ENCODE measurements at regions not wholly inside any gene's neighbourhood (a gene's known extent, or its start where the extent isn't known, plus 50 kb on each side); places are given as distances from the start of the nearest gene placed in this dataset.

DNA sequence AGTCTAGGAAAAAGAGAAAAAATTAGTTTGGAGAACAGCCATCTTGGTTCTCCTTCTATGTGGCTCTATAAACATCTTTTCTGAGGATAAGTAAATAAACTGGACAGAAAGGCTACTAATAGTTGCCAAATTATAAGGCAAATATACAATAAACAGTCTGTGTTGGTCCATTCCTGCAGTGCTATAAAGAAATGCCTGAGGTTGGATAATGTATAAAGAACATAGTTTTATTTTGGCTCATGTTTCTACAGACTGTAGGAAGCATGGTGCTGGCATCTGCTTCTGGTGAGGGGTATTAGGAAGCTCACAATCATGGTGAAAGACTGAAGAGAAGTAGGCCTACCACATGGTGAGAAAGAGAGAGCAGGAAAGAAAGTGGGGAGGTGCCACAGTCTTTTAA lies 209.7 kb downstream of the MACC1 start:
- no peak for DNase-seq (ENCODE audit: low spot score in 2 of 2)
- Histone ChIP-seq H3K9me3 (no peaks in the 10 kb centered on the region), H3K36me3 (replicated peaks) (no peaks in the 10 kb centered on the region), H3K4me3 (no peak overlapping the region), H3K4me1 (no peaks in the 10 kb centered on the region), H3K27me3 (ENCODE audit: low read depth) (no peaks in the 10 kb centered on the region)
- in situ Hi-C loops (cut with MboI; ENCODE audit: low sequenced_read_pairs): no loop called here

GRCh38 chr7:20005081-20005480 lies 212.1 kb downstream of the MACC1 start:
- Histone ChIP-seq H3K9me3 (no peaks in the 10 kb centered on the region), H3K4me3 (no peak overlapping the region), H3K36me3 (replicated peaks) (no peaks in the 10 kb centered on the region), H3K4me1 (no peaks in the 10 kb centered on the region), H3K27me3 (ENCODE audit: low read depth) (no peaks in the 10 kb centered on the region)
- in situ Hi-C loops (cut with MboI; ENCODE audit: low sequenced_read_pairs): no loop called here
- no peak for DNase-seq (ENCODE audit: low spot score in 2 of 2)

GRCh38 chr7:19999681-20000080 lies 217.5 kb downstream of the MACC1 start:
- no peaks in the 10 kb centered on the region for H3K4me1 ChIP-seq
- no peaks in the 10 kb centered on the region for H3K36me3 ChIP-seq (replicated peaks)
- DNase-seq (ENCODE audit: low spot score in 2 of 2): no peak
- H3K9me3 ChIP-seq: no peaks in the 10 kb centered on the region
- in situ Hi-C loops (cut with MboI; ENCODE audit: low sequenced_read_pairs): loop anchor here (25.0 kb wide), 2 partner anchors 163 to 588 kb away; no protein-coding TSS in a partner anchor
- H3K4me3 ChIP-seq: no peak overlapping the region
- no peaks in the 10 kb centered on the region for H3K27me3 ChIP-seq (ENCODE audit: low read depth)

GRCh38 chr7:19991936-19992335 lies 218.5 kb upstream of the TMEM196 start:
- Histone ChIP-seq H3K36me3 (replicated peaks) (no peaks in the 10 kb centered on the region), H3K4me3 (no peak overlapping the region), H3K4me1 (no peaks in the 10 kb centered on the region), H3K9me3 (no peaks in the 10 kb centered on the region), H3K27me3 (ENCODE audit: low read depth) (no peaks in the 10 kb centered on the region)
- DNase-seq (ENCODE audit: low spot score in 2 of 2): no peak
- in situ Hi-C loops (cut with MboI; ENCODE audit: low sequenced_read_pairs): loop anchor here (25.0 kb wide), 2 partner anchors 170 to 595 kb away; no protein-coding TSS in a partner anchor

GRCh38 chr7:19989906-19990305 lies 216.5 kb upstream of the TMEM196 start:
- Histone ChIP-seq H3K4me1 (no peaks in the 10 kb centered on the region), H3K4me3 (no peak overlapping the region), H3K27me3 (ENCODE audit: low read depth) (no peaks in the 10 kb centered on the region), H3K36me3 (replicated peaks) (no peaks in the 10 kb centered on the region), H3K9me3 (no peaks in the 10 kb centered on the region)
- DNase-seq (ENCODE audit: low spot score in 2 of 2): no peak
- in situ Hi-C loops (cut with MboI; ENCODE audit: low sequenced_read_pairs): loop anchor here (25.0 kb wide), 2 partner anchors 172 to 597 kb away; no protein-coding TSS in a partner anchor

DNA sequence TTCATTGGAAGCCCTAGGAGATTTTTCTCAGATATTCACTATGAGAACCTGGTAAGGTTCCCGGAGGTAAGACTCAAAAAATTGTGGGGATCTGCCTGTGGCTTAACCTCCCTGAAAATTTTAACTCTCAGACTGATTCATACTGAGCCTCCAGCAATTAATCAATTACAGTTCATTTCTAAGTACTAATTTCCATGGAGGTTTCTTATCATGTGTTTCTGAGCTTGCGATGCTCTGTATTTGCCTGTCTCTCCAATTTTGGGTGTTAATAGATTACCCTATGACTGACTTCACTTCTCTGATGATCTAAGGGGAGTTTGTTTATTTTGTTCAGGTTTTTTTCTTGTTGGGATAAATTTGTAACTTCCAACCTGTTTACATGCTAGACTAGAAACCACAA lies 215.4 kb upstream of the TMEM196 start:
- no peak overlapping the region for H3K4me3 ChIP-seq
- no peaks in the 10 kb centered on the region for H3K9me3 ChIP-seq
- no peaks in the 10 kb centered on the region for H3K36me3 ChIP-seq (replicated peaks)
- no peaks in the 10 kb centered on the region for H3K27me3 ChIP-seq (ENCODE audit: low read depth)
- no peak for DNase-seq (ENCODE audit: low spot score in 2 of 2)
- in situ Hi-C loops (cut with MboI; ENCODE audit: low sequenced_read_pairs): loop anchor here (25.0 kb wide), 2 partner anchors 173 to 598 kb away; no protein-coding TSS in a partner anchor
- no peaks in the 10 kb centered on the region for H3K4me1 ChIP-seq

GRCh38 chr7:19984231-19984632 lies 210.8 kb upstream of the TMEM196 start:
- H3K36me3 ChIP-seq (replicated peaks): no peaks in the 10 kb centered on the region
- 0 out of 2 replicates have a peak, but pooled peaks cover 3% of the 10 kb centered on the region for H3K9me3 ChIP-seq
- no peaks in the 10 kb centered on the region for H3K4me1 ChIP-seq
- in situ Hi-C loops (cut with MboI; ENCODE audit: low sequenced_read_pairs): loop anchor here (25.0 kb wide), 2 partner anchors 178 to 603 kb away; no protein-coding TSS in a partner anchor
- no peaks in the 10 kb centered on the region for H3K27me3 ChIP-seq (ENCODE audit: low read depth)
- H3K4me3 ChIP-seq: no peak overlapping the region
- peak in 1 of 2 experiments; percentile 21 for DNase-seq (ENCODE audit: low spot score in 2 of 2)

GRCh38 chr7:19982841-19983835 lies 209.7 kb upstream of the TMEM196 start:
- Histone ChIP-seq H3K36me3 (replicated peaks) (no peaks in the 10 kb centered on the region), H3K27me3 (ENCODE audit: low read depth) (no peaks in the 10 kb centered on the region)
- in situ Hi-C loops (cut with MboI; ENCODE audit: low sequenced_read_pairs): loop anchor here (25.0 kb wide), 2 partner anchors 179 to 604 kb away; no protein-coding TSS in a partner anchor

DNA sequence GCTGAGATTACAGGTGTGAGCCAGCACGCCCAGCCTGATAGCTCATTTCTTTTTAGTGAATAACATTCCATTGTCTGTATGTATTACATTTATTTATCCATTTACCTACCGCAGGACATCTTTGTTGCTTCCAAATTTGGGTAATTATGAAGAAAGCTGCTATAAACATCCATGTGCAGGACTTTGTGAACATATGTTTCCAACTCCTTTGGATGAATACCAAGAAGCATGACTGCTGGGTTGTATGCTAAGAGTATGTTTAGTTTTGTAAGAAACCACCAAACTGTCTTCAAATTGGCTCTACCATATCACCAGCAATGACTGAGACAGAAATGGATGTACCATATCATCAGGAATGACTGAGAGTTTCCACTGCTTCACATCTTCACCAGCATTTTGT lies 200.2 kb upstream of the TMEM196 start:
- H3K4me3 ChIP-seq: no peak overlapping the region
- in situ Hi-C loops (cut with MboI; ENCODE audit: low sequenced_read_pairs): no loop called here
- H3K36me3 ChIP-seq (replicated peaks): no peaks in the 10 kb centered on the region
- no peaks in the 10 kb centered on the region for H3K27me3 ChIP-seq (ENCODE audit: low read depth)
- no peaks in the 10 kb centered on the region for H3K9me3 ChIP-seq
- DNase-seq (ENCODE audit: low spot score in 2 of 2): no peak
- peaks cover 15% of the 10 kb centered on the region for H3K4me1 ChIP-seq

More at GRCh38 chr7:19982841-19983835, 209.7 kb upstream of the TMEM196 start:
- no peak overlapping the region for H3K4me3 ChIP-seq
- no peaks in the 10 kb centered on the region for H3K4me1 ChIP-seq
- peak; percentile 27 to 70 for DNase-seq (ENCODE audit: low spot score in 2 of 2)
- 0 out of 2 replicates have a peak, but pooled peaks cover 3% of the 10 kb centered on the region for H3K9me3 ChIP-seq

DNA sequence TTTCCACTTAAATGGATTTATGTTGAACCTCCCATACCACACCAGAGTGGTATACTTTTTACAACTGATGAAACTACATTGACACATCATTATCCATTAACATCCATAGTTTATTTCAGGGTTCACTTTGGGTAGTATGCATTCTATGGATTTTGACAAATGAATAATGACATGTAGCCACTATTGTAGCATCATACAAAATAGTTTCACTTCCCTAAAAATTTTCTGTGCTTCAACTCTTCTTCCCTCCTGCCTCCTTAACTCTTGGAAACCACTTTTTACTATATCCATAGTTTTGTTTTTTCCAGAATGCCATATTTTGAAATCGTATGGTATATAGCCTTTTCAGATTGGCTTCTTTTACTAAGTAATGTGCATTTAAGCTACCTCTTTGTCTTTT lies 199.5 kb upstream of the TMEM196 start:
- Histone ChIP-seq H3K4me3 (no peak overlapping the region), H3K9me3 (no peaks in the 10 kb centered on the region), H3K4me1 (peaks cover 15% of the 10 kb centered on the region), H3K36me3 (replicated peaks) (no peaks in the 10 kb centered on the region), H3K27me3 (ENCODE audit: low read depth) (no peaks in the 10 kb centered on the region)
- no peak for DNase-seq (ENCODE audit: low spot score in 2 of 2)
- in situ Hi-C loops (cut with MboI; ENCODE audit: low sequenced_read_pairs): no loop called here

GRCh38 chr7:19971956-19972355 lies 198.5 kb upstream of the TMEM196 start:
- Histone ChIP-seq H3K27me3 (ENCODE audit: low read depth) (no peaks in the 10 kb centered on the region), H3K36me3 (replicated peaks) (no peaks in the 10 kb centered on the region), H3K9me3 (no peaks in the 10 kb centered on the region), H3K4me3 (no peak overlapping the region), H3K4me1 (peaks cover 15% of the 10 kb centered on the region)
- in situ Hi-C loops (cut with MboI; ENCODE audit: low sequenced_read_pairs): no loop called here
- no peak for DNase-seq (ENCODE audit: low spot score in 2 of 2)

GRCh38 chr7:19970514-19970913 lies 197.1 kb upstream of the TMEM196 start:
- Histone ChIP-seq H3K27me3 (ENCODE audit: low read depth) (no peaks in the 10 kb centered on the region), H3K4me1 (peaks cover 15% of the 10 kb centered on the region), H3K36me3 (replicated peaks) (no peaks in the 10 kb centered on the region), H3K9me3 (no peaks in the 10 kb centered on the region), H3K4me3 (no peak overlapping the region)
- in situ Hi-C loops (cut with MboI; ENCODE audit: low sequenced_read_pairs): no loop called here
- no peak for DNase-seq (ENCODE audit: low spot score in 2 of 2)

GRCh38 chr7:19969859-19970493 lies 196.6 kb upstream of the TMEM196 start:
- no peaks in the 10 kb centered on the region for H3K27me3 ChIP-seq (ENCODE audit: low read depth)
- H3K9me3 ChIP-seq: no peaks in the 10 kb centered on the region
- DNase-seq (ENCODE audit: low spot score in 2 of 2): peak in 1 of 2 experiments; percentile 81
- in situ Hi-C loops (cut with MboI; ENCODE audit: low sequenced_read_pairs): no loop called here
- peaks cover 15% of the 10 kb centered on the region for H3K4me1 ChIP-seq
- H3K4me3 ChIP-seq: no peak overlapping the region
- H3K36me3 ChIP-seq (replicated peaks): no peaks in the 10 kb centered on the region

GRCh38 chr7:19964246-19964645 lies 190.8 kb upstream of the TMEM196 start:
- Histone ChIP-seq H3K4me3 (no peak overlapping the region), H3K9me3 (no peaks in the 10 kb centered on the region), H3K4me1 (no peaks in the 10 kb centered on the region), H3K36me3 (replicated peaks) (no peaks in the 10 kb centered on the region), H3K27me3 (ENCODE audit: low read depth) (no peaks in the 10 kb centered on the region)
- no peak for DNase-seq (ENCODE audit: low spot score in 2 of 2)
- in situ Hi-C loops (cut with MboI; ENCODE audit: low sequenced_read_pairs): no loop called here

All from HAP-1 (cell line).